ENCODE measurements at regions not wholly inside any gene's neighbourhood (a gene's known extent, or its start where the extent isn't known, plus 50 kb on each side); places are given as distances from the start of the nearest gene placed in this dataset.

DNA sequence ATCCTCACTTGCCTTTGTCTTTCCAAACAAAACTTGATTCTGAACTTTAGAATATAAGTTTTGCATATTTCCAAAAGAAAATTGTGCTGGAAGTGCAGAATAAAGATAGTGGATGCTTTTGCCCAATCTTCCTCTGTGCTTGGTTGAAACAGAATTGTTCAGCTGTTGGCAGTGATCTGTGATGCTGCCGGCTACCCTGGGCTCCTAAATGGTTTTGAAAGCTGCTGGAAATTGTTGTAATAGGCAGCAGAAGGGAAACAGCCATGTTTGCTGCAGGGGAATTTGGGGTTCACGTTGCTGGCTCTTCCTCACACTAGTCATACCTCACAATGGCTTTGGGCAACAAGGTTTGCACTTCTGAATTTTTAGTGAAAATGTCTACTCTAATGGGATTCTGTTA, 398.0 kb downstream of the RAPGEF2 start:
- DNase-seq (ENCODE audit: low read depth in 2 of 2): no peak

DNA sequence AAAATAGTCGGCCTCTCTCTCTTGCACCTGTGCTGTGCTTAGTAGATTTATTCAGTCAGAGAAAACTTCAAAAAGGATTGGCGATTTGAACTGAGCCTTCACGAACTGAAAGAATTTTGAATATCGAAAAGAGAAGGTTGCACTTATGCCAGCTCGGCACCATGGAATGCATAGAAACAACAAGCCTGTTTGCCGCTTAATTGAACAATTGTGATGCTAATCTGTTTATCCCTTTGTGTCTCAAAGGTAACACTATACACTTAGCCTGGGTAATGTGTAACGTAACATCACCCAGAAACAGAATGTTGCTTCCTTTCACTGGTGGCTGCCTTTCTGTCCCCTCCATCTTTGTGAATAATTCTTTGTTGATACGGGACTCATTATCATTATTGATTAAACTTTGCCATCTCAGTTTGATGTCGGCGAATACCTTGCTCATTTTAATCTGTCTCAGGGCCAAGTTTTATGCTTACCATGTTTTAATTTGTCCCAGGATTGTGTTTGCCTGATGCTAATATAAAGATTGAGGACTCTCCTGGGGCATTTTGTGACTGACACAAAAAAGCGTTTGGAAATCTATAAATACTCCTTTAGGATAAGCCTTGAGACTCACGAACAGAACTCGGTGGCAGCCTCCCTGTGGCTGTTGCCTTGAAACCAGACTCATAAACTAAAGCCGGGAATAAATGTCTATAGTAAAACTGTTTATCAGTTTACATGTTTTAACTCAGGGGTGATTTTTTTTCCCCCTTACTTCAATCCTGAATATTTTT, 400.5 kb downstream of the RAPGEF2 start:
- DNase-seq (ENCODE audit: low read depth in 2 of 2): no peak

DNA sequence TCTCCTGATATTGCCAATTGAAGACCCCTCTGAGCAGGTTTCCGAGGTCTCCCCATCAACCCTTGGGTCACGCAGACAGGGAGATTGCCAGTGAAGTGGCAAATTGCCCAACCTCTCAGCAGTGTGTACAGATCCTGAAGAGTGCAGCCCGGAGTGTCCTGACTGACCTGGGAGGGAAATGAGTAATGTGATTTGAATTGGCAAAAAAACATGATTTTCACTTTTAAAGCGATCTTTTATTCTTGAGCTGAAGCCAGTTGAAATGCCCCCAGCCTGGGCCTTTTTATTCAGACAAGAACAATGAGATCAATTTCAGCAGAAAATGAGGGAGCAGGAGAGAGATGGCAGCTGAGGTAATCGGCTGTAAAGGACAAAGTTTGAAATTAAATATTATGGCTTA, 401.8 kb downstream of the RAPGEF2 start:
- DNase-seq (ENCODE audit: low read depth in 2 of 2): no peak

DNA sequence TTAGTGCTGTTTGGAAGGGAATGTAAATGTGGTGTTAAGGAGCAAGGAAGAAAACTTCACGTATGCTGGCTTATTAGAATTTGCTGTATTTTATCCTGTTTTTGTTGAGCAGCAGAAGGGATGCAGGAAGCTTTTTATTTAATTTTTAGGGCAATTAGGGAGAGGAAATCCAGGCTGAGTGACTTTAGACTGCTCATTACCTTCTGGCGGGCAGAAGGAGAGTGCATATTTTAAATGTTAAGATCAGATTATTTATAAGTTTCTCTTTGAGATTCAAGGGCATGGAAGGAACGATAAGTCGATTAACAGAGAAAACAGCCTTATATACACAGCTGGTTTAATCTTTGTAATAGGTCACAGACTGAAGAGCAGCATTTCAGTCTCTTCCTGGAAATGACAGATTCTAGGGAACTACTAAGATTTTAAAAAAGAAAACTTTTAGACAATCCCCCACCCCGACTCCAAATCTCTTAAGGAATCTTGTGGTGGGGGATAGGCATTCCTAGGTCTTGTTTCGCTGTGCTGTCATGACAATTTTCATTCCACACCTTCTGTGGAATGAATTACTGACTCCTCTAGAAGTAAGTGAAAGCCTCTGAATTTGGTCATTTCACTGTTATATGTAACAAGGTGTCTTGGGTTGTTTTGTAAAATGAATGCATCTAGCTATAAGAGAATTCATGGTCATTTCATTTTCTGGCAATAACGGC, 402.5 kb downstream of the RAPGEF2 start:
- DNase-seq (ENCODE audit: low read depth in 2 of 2): no peak

DNA sequence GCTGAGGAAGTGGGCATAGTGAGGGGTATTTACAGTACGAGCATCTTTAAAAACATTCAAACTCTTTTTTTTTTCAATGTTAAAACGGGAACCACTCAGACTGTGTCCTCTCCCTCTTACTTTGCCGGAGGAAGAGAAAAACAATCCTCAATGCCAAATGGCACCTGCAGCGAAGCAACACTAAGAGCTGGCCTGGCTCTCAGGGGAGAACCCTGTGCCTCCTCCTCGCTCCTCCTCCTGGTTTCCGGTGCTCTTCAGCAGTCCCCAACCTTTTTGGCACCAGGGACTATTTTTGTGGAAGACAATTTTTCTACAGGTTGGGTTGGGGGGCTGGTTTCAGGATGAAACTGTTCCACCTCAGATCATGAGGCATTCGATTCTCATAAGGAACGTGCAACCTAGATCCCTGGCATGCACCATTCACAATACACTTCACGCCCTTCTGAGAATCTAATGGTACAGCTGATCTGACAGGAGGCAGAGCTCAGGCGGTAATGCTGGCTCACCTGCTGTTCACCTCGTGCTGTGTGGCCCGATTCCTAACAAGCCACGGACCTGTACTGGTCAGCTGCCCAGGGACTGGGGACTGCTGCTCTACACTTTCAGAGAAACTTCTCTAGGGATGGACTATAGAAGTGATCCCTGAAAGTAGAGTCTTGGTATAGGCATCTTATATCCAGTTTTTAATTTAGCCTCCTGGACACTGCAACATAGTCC, 404.1 kb downstream of the RAPGEF2 start:
- no peak for DNase-seq (ENCODE audit: low read depth in 2 of 2)

DNA sequence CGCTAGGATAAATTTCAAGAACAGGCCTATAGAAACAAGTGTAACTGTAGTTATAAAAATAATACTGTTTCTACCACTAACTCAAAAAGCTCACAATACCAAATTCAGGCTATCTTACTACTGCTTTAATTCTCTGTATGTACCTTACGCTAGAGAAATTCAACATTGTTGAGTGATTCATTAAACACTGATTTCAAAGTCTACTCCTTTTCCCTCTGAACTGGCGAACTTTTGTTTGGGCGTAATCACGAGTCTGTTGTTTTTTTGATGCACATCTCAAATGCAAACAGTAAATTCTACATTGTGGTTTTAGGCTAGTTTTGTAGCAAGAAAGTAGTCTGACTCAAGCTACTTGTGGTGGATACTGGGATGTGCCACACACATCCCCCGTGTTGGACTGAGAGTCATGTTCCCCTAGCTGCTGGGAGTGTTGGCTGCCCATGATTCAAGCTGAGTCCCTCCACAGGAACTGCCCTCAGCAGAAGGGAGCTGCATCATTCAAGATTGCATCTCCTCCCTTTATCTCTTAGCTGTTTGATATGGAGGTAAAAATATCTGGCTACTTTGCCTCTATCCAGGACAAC, 406.1 kb downstream of the RAPGEF2 start:
- DNase-seq (ENCODE audit: low read depth in 2 of 2): no peak

DNA sequence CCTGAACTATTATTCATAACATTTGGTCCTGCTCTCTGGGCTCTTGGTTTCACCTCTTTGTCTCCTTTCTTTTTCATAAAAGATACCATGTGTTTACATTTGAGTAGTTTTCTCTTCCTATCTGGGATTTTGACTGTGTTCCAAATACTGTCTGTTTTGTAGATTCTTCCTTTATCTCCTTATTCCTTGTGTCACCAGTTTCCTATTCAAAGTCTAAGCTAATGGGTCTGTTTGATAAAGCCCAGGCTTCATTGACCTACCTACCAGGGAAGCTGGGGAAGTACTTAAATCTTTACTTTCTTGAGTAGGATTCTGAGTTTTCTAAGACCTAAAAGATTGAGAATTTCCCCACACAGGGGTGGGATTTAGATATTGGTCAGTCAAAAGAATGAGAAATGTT, 409.5 kb downstream of the RAPGEF2 start:
- DNase-seq (ENCODE audit: low read depth in 2 of 2): no peak

DNA sequence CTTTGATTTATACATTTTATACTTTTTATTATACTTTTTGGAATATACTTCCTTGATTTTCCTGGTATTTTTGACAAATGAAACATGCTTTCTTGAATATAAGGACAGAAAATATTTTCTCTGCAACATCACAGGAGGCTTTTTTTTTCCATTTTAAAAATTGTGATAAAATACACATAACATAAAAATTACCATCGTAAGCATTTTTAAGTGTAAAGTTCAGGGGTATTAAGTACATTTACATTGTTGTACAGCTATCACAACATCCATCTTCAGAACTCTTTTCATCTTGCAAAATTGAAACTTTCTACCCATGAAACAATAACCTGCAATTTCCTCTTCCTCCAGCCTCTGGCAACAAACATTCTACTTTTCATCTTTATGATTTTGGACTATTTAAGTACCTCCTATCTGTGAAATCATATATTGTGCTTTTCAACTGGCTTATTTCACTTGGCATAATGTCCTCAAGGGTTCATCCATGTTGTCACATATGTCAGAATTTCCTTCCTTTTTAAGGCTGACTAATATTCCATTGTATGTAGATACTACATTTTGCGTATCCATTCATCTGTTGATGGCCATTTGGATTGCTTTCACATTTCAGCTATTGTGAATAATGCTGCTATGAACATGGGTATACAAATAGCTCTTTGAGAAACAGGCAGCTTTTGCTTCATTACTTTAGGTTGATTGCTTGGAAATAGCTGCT, 412.6 kb downstream of the RAPGEF2 start:
- DNase-seq (ENCODE audit: low read depth in 2 of 2): no peak

DNA sequence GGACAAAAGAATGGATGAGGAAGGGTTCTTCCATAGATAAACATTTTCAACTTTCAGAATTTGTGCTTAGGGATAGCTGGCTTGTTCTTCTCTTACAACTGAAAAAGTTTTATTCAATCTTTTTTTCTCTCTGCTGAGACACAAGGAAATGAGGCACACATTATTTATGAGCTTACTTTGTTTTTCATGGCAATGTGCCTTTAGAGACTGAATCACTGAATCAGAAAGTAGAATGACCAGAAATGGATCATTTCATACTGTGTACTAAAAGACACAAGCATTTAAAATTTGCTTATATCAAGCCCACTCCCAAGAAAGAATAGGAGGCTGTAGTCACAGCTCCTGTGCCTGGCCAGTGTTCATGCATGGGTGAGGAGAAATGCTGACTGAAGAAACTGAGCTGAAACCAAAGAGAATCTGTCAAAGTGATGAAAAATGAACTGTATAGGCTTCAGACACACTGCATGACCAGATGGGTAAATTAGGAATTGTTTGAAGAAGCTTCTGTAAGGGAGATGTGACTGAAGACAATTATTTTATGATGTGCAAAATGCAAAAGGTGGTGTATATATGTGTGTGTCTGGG, 413.8 kb downstream of the RAPGEF2 start:
- DNase-seq (ENCODE audit: low read depth in 2 of 2): no peak

DNA sequence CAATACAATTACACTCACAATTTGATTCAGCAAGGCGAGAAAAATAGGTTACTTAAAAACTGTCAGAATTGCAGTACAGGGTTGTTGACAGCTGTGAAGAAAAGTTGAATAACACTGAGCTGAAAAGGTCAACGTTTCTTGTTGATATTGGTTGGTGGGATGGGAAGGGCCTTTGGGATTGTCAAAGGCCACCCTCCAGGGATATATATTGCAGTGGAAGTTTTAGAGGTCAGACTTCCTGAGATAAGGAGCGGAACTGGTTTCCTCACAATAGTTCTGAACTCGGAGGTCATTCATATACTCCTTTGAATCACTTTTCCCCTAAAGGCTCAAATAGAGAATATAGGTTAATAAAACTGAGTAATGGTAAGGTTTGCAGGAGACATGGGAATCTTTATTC, 417.2 kb downstream of the RAPGEF2 start:
- no peak for DNase-seq (ENCODE audit: low read depth in 2 of 2)

DNA sequence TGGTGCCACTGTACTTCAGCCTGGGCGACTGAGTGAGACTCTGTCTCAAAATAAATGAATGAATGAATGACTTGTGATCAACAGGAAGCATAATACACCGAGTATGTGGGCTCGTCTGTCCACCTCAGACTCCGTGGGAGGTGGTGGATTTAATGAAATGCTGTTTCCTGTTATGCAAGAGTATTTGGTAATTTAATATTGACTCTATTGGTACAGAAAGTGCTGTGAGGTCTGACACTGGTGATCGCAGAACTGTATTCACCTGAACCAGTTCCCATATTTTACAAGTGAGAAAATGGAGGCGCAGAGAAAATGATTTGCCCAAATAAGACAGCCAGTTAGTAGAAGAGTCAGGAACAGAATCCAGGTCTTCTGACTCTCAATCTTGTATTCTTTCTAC, 423.3 kb downstream of the RAPGEF2 start:
- no peak for DNase-seq (ENCODE audit: low read depth in 2 of 2)

DNA sequence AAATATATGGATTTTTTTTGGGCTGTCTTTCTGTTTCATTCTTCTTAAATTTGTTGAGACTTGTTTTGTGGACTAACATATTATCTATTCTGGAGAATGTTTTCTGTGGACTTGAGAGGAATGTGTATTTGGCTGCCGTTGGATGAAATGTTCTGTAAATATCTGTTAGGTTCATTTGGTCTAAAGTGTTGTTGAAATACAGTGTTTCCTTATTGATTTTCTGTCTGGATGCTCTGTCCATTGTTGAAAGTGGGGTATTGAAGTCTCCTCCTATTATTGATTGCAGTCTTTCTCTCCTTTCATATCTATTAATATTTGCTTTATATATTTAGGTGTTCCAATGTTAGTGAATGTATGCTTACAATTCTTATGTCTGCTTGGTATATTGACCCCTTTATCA, 431.8 kb downstream of the RAPGEF2 start:
- DNase-seq (ENCODE audit: low read depth in 2 of 2): no peak

DNA sequence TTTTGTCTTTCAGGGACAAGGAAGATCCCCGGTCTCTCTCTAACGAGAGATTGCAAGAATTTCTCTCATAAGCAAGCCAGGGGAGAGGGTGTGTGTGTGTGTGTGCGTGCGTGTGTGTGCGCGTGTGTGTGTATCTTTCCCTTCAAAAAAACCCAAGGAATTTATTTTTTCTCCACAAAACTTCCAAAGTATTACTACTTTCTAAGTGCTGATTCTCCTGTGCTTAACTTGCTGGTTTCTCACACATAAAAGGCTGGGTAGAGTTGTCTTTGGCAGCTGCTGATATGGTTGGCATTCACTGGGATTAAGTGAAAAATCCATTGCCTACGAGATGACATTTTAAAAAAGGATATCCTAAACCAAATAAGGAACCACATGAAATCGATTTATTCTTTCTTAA, 435.7 kb downstream of the RAPGEF2 start:
- no peak for DNase-seq (ENCODE audit: low read depth in 2 of 2)

DNA sequence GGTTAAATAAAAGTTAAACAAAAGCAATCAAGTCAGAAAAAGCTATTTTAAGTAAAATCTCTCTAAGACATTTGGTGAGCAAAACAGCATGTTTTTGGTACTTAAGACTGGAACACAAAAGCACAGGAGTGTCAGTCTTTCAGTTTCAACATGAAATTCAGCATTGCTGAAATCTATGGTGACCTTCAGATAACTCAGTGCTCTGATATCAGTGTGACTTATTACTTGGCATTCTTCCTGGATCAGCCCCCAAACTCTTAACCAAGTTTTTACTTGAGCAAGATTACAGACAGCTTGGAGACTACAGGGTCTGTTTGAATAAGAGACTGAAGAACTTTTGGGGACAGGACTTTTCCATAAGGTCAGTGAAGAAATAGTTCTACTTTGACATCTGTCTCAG, 437.2 kb downstream of the RAPGEF2 start:
- DNase-seq (ENCODE audit: low read depth in 2 of 2): no peak

DNA sequence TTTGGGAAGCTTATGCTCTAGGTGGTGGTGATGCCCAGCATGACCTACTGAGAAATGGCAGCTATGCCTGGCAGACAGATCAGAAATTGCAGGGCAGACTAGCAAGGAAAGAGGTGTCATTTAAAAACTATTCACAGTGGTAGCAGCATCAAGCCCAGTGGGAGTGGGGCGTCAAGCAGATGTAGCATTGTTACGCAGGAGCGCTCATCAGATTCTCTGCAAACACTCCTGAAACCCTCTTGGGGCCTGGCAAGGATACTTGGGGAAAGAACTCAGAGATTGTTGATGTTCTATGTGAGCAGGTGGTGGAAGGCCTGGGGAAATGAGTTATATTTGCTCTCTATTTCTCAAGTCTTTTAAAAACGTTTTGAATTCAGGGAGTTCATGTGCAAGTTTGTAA, 437.6 kb downstream of the RAPGEF2 start:
- DNase-seq (ENCODE audit: low read depth in 2 of 2): no peak

DNA sequence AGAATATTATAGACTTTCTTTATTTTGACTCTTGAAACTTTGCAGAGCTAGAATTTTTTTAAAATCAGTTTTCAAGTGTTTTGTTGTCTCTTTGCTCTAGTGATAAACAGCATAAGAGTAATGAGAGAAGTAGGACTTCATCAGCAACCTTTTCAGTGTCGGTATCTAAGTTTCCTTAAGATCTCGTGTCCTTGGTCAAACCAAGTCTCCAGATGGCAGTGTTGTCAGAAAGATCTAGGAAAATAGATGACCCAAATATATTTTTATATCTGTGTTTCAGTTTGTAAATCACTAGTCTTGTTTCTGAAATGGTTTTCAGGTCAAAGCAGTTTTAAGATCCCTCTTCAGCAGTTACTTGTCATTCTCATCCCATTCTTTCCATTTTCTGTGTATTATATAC, 438.3 kb downstream of the RAPGEF2 start:
- DNase-seq (ENCODE audit: low read depth in 2 of 2): no peak

DNA sequence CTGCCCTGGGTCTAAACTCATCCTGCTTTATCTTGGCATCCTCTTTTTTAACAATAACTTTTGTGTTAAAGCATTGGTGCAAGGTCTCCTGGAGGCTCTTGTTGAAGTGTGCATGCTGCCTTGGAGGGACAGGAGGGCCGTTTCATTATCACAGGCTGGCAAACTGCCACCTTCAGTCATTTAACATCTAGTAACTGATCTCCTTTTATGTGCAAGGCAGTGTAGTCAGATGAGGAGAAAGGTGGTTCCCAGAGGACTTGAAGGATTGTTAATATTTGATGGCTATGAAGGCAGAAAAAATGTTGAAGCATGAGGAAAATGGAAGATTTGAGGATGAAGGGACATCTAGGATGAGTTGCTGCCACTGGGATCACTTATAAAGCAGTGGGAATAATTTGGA, 439.4 kb downstream of the RAPGEF2 start:
- DNase-seq (ENCODE audit: low read depth in 2 of 2): no peak

DNA sequence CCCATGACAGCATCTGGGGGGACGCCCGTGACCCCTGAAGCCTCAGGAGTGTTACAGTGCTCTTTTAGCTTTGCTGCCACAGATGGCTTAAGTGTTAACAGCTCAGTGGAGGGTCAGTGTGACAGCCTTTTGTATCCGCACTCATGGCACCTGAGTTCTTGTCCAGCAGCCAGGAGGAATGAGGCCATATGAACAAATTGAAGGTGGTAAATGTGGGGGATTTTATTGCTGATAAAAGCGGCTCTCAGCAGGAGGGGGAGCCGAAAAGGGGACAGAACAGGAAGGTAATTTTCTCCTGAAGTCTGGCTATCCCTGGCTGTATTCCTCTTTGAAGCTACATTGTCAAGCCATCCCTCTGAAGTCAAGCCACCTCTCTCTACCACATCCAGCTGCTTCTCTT, 441.0 kb downstream of the RAPGEF2 start:
- DNase-seq (ENCODE audit: low read depth in 2 of 2): no peak

DNA sequence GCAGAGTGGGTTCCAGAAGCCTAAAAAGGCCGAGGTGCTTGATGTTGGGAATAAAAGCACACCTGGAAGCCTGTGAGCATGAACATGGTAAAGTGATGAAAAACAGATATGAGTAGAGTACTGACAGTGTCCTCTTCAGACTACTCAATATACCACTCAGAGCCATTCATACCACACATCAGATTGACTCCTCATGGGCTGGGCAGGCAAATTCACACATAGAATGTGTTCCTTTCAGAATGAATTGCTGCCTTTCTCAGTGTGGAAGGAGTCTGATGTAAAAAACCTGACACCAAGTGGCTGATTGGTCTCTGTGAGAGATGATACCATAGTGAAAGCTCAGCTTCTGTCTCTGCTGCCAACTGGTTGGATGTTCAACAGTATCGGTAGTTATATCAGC, 442.7 kb downstream of the RAPGEF2 start:
- DNase-seq (ENCODE audit: low read depth in 2 of 2): no peak

DNA sequence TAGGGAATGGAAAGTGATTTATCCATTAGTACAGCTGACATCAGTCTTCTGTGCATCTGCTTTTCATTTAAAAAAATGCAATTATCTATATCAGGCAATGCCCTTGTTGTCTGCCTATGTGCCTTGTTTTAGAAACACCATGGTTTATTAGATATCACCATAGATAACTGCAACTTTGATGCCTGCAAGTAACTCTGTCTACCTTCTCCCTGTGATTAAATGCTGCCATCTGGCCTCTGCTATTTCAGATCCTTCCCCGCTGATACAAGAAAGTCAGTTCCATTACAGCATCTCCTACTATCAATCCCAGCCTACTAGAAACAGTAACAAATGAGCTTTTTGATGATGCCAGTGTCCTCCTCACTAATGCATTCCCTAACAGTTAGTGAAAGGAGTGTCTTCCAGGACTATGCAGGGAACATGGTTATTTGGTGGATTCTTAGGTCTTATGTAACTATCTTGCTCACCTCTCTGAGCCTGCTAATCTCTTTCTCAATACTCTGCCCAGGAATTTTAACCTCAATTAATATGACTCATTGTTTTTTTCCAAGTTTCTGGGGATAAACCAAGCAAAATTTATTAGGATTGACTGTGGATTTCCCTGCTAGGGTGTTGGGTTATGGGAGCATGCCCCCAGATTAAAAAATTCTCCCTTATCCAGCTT, 444.9 kb downstream of the RAPGEF2 start:
- no peak for DNase-seq (ENCODE audit: low read depth in 2 of 2)

DNA sequence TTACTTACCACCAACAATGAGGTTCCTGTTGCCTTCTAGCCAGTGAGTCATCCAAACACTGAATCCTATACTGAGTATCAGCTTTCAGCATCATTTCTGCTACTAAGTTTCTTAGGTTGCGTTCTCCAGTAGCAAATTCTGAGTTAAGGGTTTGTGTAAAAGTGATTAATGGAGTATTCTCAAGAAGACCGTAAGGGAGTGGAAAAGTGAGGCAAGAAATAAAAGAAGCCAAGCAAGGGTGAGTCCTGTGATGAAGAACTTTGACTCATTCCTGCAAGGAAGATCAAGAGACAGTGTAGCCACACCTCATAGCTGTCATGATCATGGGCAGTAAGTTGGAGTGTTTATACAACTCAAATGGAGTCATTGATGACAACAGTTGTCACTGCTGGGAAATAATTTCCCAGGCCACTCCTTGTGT, 446.2 kb downstream of the RAPGEF2 start:
- DNase-seq (ENCODE audit: low read depth in 2 of 2): no peak
